ENCODE measurements at regions not wholly inside any gene's neighbourhood (a gene's known extent, or its start where the extent isn't known, plus 50 kb on each side); places are given as distances from the start of the nearest gene placed in this dataset.

DNA sequence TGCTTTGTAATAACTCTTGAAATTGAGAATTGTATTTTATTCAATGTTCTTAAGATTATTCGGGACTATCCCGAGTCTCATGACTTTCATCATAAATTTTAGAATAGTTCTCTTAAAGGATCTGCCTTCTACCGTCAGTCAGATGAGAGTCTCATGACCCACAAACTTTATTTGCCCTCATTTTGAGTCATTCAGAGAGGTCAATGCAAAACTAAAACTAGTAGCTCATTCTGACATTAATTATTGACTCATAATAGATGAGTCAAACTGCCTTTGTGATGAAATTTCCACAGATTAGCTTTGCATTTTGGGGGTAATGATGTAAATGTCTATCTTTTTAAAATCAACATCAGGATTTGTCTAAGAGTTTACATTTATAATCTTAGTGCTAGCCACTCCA, 1527.3 kb downstream of the TECRL start:
- Histone ChIP-seq H3K4me1 (ENCODE audit: control insufficient read depth in 1 of 2, insufficient read depth in 2 of 2, low read depth in 1 of 2, low read length in 1 of 2) (no peaks in the 10 kb centered on the region), H3K36me3 (replicated peaks in 1 of 2; ENCODE audit: control insufficient read depth in 1 of 2, insufficient read depth in 2 of 2, low read length in 1 of 2) (no peaks in the 10 kb centered on the region), H3K27me3 (ENCODE audit: insufficient read depth) (no peaks in the 10 kb centered on the region), H4K20me1 (ENCODE audit: insufficient read depth) (no peaks in the 10 kb centered on the region), H3K27ac (ENCODE audit: low read depth in 2 of 2, low read length in 1 of 2) (no peak overlapping the region), H3K79me2 (ENCODE audit: insufficient read depth) (no peaks in the 10 kb centered on the region), H3K9ac (no peak overlapping the region), H3K9me3 (no peaks in the 10 kb centered on the region), H3K9me2 (no peaks in the 10 kb centered on the region), H3K4me3 (ENCODE audit: low read depth in 2 of 2, low read length in 1 of 2) (no peak overlapping the region), H2AFZ (ENCODE audit: low read depth) (no peak overlapping the region), H3F3A (replicated peaks; ENCODE audit: insufficient read depth) (no peaks in the 10 kb centered on the region), H3K4me2 (no peak overlapping the region)
- TF ChIP-seq RFX5 (IDR thresholded peaks at IDR 0.05; ENCODE audit: low read length) (no peak), EP300 (IDR thresholded peaks at IDR 0.05; ENCODE audit: borderline replicate concordance in 1 of 2, low read depth in 1 of 2, low read length in 1 of 2) (no peak), POLR2AphosphoS5 (IDR thresholded peaks at IDR 0.05; ENCODE audit: low read depth, low read length) (no peak), NFIC (IDR thresholded peaks at IDR 0.05; ENCODE audit: borderline replicate concordance) (no peak), JUND (IDR thresholded peaks at IDR 0.05) (no peak), TCF12 (IDR thresholded peaks at IDR 0.05) (no peak), TEAD4 (IDR thresholded peaks at IDR 0.05; ENCODE audit: borderline replicate concordance, insufficient read depth) (no peak), TAF1 (IDR thresholded peaks at IDR 0.05; ENCODE audit: borderline replicate concordance, low read depth, low read length) (no peak), NRF1 (IDR thresholded peaks at IDR 0.05; ENCODE audit: low read depth, low read length) (no peak), RCOR1 (IDR thresholded peaks at IDR 0.05; ENCODE audit: low read length) (no peak)
- TF ChIP-seq, protein P1, sequence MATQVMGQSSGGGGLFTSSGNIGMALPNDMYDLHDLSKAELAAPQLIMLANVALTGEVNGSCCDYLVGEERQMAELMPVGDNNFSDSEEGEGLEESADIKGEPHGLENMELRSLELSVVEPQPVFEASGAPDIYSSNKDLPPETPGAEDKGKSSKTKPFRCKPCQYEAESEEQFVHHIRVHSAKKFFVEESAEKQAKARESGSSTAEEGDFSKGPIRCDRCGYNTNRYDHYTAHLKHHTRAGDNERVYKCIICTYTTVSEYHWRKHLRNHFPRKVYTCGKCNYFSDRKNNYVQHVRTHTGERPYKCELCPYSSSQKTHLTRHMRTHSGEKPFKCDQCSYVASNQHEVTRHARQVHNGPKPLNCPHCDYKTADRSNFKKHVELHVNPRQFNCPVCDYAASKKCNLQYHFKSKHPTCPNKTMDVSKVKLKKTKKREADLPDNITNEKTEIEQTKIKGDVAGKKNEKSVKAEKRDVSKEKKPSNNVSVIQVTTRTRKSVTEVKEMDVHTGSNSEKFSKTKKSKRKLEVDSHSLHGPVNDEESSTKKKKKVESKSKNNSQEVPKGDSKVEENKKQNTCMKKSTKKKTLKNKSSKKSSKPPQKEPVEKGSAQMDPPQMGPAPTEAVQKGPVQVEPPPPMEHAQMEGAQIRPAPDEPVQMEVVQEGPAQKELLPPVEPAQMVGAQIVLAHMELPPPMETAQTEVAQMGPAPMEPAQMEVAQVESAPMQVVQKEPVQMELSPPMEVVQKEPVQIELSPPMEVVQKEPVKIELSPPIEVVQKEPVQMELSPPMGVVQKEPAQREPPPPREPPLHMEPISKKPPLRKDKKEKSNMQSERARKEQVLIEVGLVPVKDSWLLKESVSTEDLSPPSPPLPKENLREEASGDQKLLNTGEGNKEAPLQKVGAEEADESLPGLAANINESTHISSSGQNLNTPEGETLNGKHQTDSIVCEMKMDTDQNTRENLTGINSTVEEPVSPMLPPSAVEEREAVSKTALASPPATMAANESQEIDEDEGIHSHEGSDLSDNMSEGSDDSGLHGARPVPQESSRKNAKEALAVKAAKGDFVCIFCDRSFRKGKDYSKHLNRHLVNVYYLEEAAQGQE (IDR thresholded peaks at IDR 0.05; ENCODE audit: low read depth, low read length): no peak
- TF ChIP-seq, protein P2, sequence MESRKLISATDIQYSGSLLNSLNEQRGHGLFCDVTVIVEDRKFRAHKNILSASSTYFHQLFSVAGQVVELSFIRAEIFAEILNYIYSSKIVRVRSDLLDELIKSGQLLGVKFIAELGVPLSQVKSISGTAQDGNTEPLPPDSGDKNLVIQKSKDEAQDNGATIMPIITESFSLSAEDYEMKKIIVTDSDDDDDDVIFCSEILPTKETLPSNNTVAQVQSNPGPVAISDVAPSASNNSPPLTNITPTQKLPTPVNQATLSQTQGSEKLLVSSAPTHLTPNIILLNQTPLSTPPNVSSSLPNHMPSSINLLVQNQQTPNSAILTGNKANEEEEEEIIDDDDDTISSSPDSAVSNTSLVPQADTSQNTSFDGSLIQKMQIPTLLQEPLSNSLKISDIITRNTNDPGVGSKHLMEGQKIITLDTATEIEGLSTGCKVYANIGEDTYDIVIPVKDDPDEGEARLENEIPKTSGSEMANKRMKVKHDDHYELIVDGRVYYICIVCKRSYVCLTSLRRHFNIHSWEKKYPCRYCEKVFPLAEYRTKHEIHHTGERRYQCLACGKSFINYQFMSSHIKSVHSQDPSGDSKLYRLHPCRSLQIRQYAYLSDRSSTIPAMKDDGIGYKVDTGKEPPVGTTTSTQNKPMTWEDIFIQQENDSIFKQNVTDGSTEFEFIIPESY (IDR thresholded peaks at IDR 0.05; ENCODE audit: borderline replicate concordance, low read depth): no peak
- TF ChIP-seq, protein P3, sequence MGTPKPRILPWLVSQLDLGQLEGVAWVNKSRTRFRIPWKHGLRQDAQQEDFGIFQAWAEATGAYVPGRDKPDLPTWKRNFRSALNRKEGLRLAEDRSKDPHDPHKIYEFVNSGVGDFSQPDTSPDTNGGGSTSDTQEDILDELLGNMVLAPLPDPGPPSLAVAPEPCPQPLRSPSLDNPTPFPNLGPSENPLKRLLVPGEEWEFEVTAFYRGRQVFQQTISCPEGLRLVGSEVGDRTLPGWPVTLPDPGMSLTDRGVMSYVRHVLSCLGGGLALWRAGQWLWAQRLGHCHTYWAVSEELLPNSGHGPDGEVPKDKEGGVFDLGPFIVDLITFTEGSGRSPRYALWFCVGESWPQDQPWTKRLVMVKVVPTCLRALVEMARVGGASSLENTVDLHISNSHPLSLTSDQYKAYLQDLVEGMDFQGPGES (IDR thresholded peaks at IDR 0.05; ENCODE audit: low read depth, low read length): no peak
- no peak for DNase-seq
- CTCF ChIA-PET: no interaction called here
- POLR2A ChIA-PET: no interaction called here
- 31% methylated on average over 3 of the region's 3 CpGs for WGBS (ENCODE audit: low lambda C conversion rate)
